C4-2B (cell line): ENCODE measurements at regions not wholly inside any gene's neighbourhood (a gene's known extent, or its start where the extent isn't known, plus 50 kb on each side); places are given as distances from the start of the nearest gene placed in this dataset.

Source experiments
- CTCF ChIP-seq: fragments of 450-650 bp; conservative IDR thresholded peaks from 2 replicates; pipeline ENCODE4 v1.5.1; 2017; ENCODE audit warnings: mild to moderate bottlenecking
- ZFX ChIP-seq: fragments of 450-650 bp; IDR thresholded peaks from 2 replicates; pipeline ENCODE4 v1.6.1; 2017

GRCh38 chr1:228653748-228654147 lies 81.5 kb upstream of the RHOU start:
- TF ChIP-seq CTCF (no peak), ZFX (no peak)
